Peyer's patch (tissue), 4 donors: ENCODE measurements at regions not wholly inside any gene's neighbourhood (a gene's known extent, or its start where the extent isn't known, plus 50 kb on each side); places are given as distances from the start of the nearest gene placed in this dataset.

ENCODE experiments used
- CTCF ChIP-seq, 6 experiments: fragments of 450-650 bp in 4 of 6; fragments of 200-600 bp in 2 of 6; sonication (generic) in 1 of 6; IDR thresholded peaks; one replicate each; pipeline ENCODE4 v1.5.1; 2017 to 2019; ENCODE audit warnings: antibody characterized with exemption in 6 of 6, mild to moderate bottlenecking in 3 of 6, moderate library complexity in 1 of 6
- POLR2A ChIP-seq, 2 donors: fragments of 450-650 bp; IDR thresholded peaks; one replicate each; pipeline ENCODE4 v1.5.1; 2017; ENCODE audit warnings: antibody characterized with exemption in 2 of 2, mild to moderate bottlenecking in 2 of 2, moderate library complexity in 2 of 2

- TF ChIP-seq CTCF (IDR thresholded peaks at IDR 0.05), result no peak
- TF ChIP-seq POLR2A (IDR thresholded peaks at IDR 0.05), result no peak
These were observed 212.6 kb upstream of the RASGEF1B start for GRCh38 chr4:81684352-81684751.
